ENCODE measurements at regions not wholly inside any gene's neighbourhood (a gene's known extent, or its start where the extent isn't known, plus 50 kb on each side); places are given as distances from the start of the nearest gene placed in this dataset.

DNA sequence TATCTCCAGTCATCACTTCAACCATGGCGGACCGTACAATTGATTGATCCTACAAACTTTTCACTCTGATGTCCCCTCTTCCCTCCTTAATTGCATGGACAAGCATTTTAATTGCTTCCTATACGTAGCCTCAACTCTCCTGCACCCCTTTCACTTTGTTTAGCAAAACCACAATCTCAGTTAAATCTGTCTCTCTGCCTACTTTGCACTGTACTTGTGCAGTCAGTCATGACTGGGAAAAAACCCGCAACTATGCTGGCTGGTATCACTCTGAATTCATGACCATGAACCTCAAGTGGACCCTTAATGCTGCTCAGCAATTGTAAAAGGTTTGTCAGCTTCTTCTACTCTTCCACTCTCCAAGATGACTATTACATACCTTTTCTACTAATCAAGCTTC is 51.7 kb upstream of the AFF2 start:
- TF ChIP-seq, protein P1, sequence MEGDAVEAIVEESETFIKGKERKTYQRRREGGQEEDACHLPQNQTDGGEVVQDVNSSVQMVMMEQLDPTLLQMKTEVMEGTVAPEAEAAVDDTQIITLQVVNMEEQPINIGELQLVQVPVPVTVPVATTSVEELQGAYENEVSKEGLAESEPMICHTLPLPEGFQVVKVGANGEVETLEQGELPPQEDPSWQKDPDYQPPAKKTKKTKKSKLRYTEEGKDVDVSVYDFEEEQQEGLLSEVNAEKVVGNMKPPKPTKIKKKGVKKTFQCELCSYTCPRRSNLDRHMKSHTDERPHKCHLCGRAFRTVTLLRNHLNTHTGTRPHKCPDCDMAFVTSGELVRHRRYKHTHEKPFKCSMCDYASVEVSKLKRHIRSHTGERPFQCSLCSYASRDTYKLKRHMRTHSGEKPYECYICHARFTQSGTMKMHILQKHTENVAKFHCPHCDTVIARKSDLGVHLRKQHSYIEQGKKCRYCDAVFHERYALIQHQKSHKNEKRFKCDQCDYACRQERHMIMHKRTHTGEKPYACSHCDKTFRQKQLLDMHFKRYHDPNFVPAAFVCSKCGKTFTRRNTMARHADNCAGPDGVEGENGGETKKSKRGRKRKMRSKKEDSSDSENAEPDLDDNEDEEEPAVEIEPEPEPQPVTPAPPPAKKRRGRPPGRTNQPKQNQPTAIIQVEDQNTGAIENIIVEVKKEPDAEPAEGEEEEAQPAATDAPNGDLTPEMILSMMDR (IDR thresholded peaks at IDR 0.05), result no peak
- TF ChIP-seq POLR2A (IDR thresholded peaks at IDR 0.05), result no peak

Measured in Peyer's patch (tissue), 4 donors.